ENCODE measurements at regions not wholly inside any gene's neighbourhood (a gene's known extent, or its start where the extent isn't known, plus 50 kb on each side); places are given as distances from the start of the nearest gene placed in this dataset.

- TF ChIP-seq CHD7 (IDR thresholded peaks at IDR 0.05; ENCODE audit: insufficient replicate concordance, low read length) (no peak), MAFK (IDR thresholded peaks at IDR 0.05; ENCODE audit: low read depth, low read length) (no peak)
Observed at GRCh38 chr12:46537387-46537955, 164.9 kb upstream of the SLC38A2 start (continued).
